ENCODE measurements at regions not wholly inside any gene's neighbourhood (a gene's known extent, or its start where the extent isn't known, plus 50 kb on each side); places are given as distances from the start of the nearest gene placed in this dataset. TPM values are rescaled to one million over a fixed set of nuclear protein-coding genes. Genes with fewer than 3 reads are reported as not detected.

Small RNA genes lying in the stretch of these regions (small RNA-seq; reads per million reads assigned to genes)
- not detected for gene AC116562.3

Data from OCI-LY7 (cell line).